HEK293 (cell line): ENCODE measurements at regions not wholly inside any gene's neighbourhood (a gene's known extent, or its start where the extent isn't known, plus 50 kb on each side); places are given as distances from the start of the nearest gene placed in this dataset.

Experiments used
- CTCF ChIA-PET: fragments of 350-600 bp; formaldehyde crosslinking; extraction: SDS; loops from one replicate; lab custom pipeline; 2021; ENCODE audit warnings: antibody characterized with exemption; lab: Yijun Ruan, JAX
- POLR2A ChIA-PET: fragments of 300-600 bp; formaldehyde crosslinking; extraction: SDS; loops from one replicate; lab custom pipeline; 2020; ENCODE audit warnings: antibody characterized with exemption, inconsistent platforms; lab: Yijun Ruan, JAX
- H3K27ac ChIP-seq: fragments of 200-500 bp; sonication (Bioruptor generic); 2 replicates; pipeline ENCODE4 v1.5.1; 2014; ENCODE audit warnings: low read depth, low read length, control low read depth, inconsistent platforms; ENCODE audit errors: extremely low read depth
- H3K36me3 ChIP-seq, 2 experiments: fragments of 200-500 bp in 1 of 2; sonication (Bioruptor generic) in 1 of 2; 1 replicate in 1 of 2; 2 replicates in 1 of 2; pipeline ENCODE4 v1.5.1; 2014 to 2017; ENCODE audit warnings: inconsistent platforms in 2 of 2, low read length in 2 of 2; ENCODE audit not compliant: control insufficient read depth in 2 of 2, insufficient read depth in 1 of 2
- H3K4me1 ChIP-seq: fragments of 200-500 bp; sonication (Bioruptor generic); 2 replicates; pipeline ENCODE4 v1.5.1; 2014; ENCODE audit warnings: mild to moderate bottlenecking, low read length, inconsistent platforms; ENCODE audit not compliant: control insufficient read depth, insufficient read depth
- H3K4me3 ChIP-seq: 2 replicates; pipeline ENCODE4 v1.5.1; 2011; ENCODE audit warnings: low read depth, mild to moderate bottlenecking, control low read depth, low read length, moderate library complexity
- H3K9me3 ChIP-seq: fragments of 200-500 bp; sonication (Bioruptor generic); 2 replicates; pipeline ENCODE4 v1.5.1; 2014; ENCODE audit warnings: low read depth, low read length, inconsistent platforms; ENCODE audit not compliant: control insufficient read depth, insufficient read depth
- ATF2 ChIP-seq: fragments of 450-650 bp; formaldehyde crosslinking; IDR thresholded peaks from 2 replicates; pipeline ENCODE4 v1.5.1; 2016; ENCODE audit warnings: missing biosample characterization, missing genetic modification characterization, low read depth
- GLI4 ChIP-seq: fragments of 450-650 bp; formaldehyde crosslinking; IDR thresholded peaks from 2 replicates; pipeline ENCODE4 v1.5.1; 2016; ENCODE audit warnings: missing biosample characterization, missing genetic modification characterization
- HOXD13 ChIP-seq: sonication (generic); formaldehyde crosslinking; IDR thresholded peaks from 2 replicates; pipeline ENCODE4 v1.8.0; 2022; ENCODE audit warnings: missing genetic modification reagents, borderline replicate concordance
- MZF1 ChIP-seq: fragments of 450-650 bp; formaldehyde crosslinking; IDR thresholded peaks from 2 replicates; pipeline ENCODE4 v1.5.1; 2017; ENCODE audit warnings: missing biosample characterization, missing genetic modification characterization, borderline replicate concordance
- PATZ1 ChIP-seq: fragments of 450-650 bp; formaldehyde crosslinking; IDR thresholded peaks from 2 replicates; pipeline ENCODE4 v1.5.1; 2016; ENCODE audit warnings: missing biosample characterization, missing genetic modification characterization
- ZFP3 ChIP-seq: fragments of 450-650 bp; formaldehyde crosslinking; IDR thresholded peaks from 2 replicates; pipeline ENCODE4 v1.5.1; 2016; ENCODE audit warnings: low read depth, missing biosample characterization, missing genetic modification characterization
- ZNF10 ChIP-seq: fragments of 450-650 bp; formaldehyde crosslinking; IDR thresholded peaks from 2 replicates; pipeline ENCODE4 v1.5.1; 2017; ENCODE audit warnings: missing biosample characterization, missing genetic modification characterization
- ZNF146 ChIP-seq: fragments of 450-650 bp; formaldehyde crosslinking; IDR thresholded peaks from 2 replicates; pipeline ENCODE4 v1.5.1; 2016; ENCODE audit warnings: missing biosample characterization, missing genetic modification characterization
- ZNF155 ChIP-seq: fragments of 450-650 bp; formaldehyde crosslinking; IDR thresholded peaks from 2 replicates; pipeline ENCODE4 v1.5.1; 2016; ENCODE audit warnings: missing biosample characterization, missing genetic modification characterization
- ZNF362 ChIP-seq: fragments of 450-650 bp; formaldehyde crosslinking; IDR thresholded peaks from 2 replicates; pipeline ENCODE4 v1.5.1; 2016; ENCODE audit warnings: missing biosample characterization, missing genetic modification characterization
- ZNF37A ChIP-seq: fragments of 450-650 bp; IDR thresholded peaks from 2 replicates; pipeline ENCODE4 v1.5.1; 2018; ENCODE audit warnings: missing biosample characterization, missing genetic modification characterization
- ZNF416 ChIP-seq: fragments of 450-650 bp; formaldehyde crosslinking; IDR thresholded peaks from 2 replicates; pipeline ENCODE4 v1.5.1; 2016; ENCODE audit warnings: missing biosample characterization, missing genetic modification characterization
- ZNF513 ChIP-seq: fragments of 450-650 bp; IDR thresholded peaks from 2 replicates; pipeline ENCODE4 v1.5.1; 2018; ENCODE audit warnings: missing biosample characterization, missing genetic modification characterization
- ZNF518A ChIP-seq: fragments of 450-650 bp; formaldehyde crosslinking; conservative IDR thresholded peaks from 2 replicates; pipeline ENCODE4 v1.5.1; 2016; ENCODE audit warnings: low read depth, missing biosample characterization, missing genetic modification characterization
- ZNF560 ChIP-seq: fragments of 450-650 bp; formaldehyde crosslinking; IDR thresholded peaks from 2 replicates; pipeline ENCODE4 v1.5.1; 2017; ENCODE audit warnings: missing biosample characterization, missing genetic modification characterization, borderline replicate concordance
- ZNF658 ChIP-seq: fragments of 450-650 bp; formaldehyde crosslinking; IDR thresholded peaks from 2 replicates; pipeline ENCODE4; 2016; ENCODE audit warnings: missing biosample characterization, missing genetic modification characterization
- ZNF777 ChIP-seq: fragments of 450-650 bp; formaldehyde crosslinking; IDR thresholded peaks from 2 replicates; pipeline ENCODE4 v1.5.1; 2017; ENCODE audit warnings: missing biosample characterization, missing genetic modification characterization, borderline replicate concordance

GRCh38 chr17:22265807-22266206, 573.5 kb downstream of the KCNJ18 start:
- ChIA-PET CTCF (no interaction called here), POLR2A (no interaction called here)
- no peaks in the 10 kb centered on the region for H3K36me3 ChIP-seq
- no peak for TF ChIP-seq MZF1 (tag by site-specific recombination)
- no peak for TF ChIP-seq ZNF560 (tag by site-specific recombination)
- no peak for TF ChIP-seq ZNF513
- TF ChIP-seq ZNF146 (tag by site-specific recombination): no peak
- TF ChIP-seq GLI4 (tag by site-specific recombination): no peak
- no peak overlapping the region for H3K27ac ChIP-seq
- no peaks in the 10 kb centered on the region for H3K9me3 ChIP-seq
- H3K4me1 ChIP-seq: no peaks in the 10 kb centered on the region
- no peak overlapping the region for H3K4me3 ChIP-seq

- CTCF ChIA-PET: no interaction called here
- POLR2A ChIA-PET: no interaction called here
- no peak overlapping the region for H3K4me3 ChIP-seq
Observed at GRCh38 chr17:22266231-22266630, 573.9 kb downstream of the KCNJ18 start.

GRCh38 chr17:22267019-22267418, 574.7 kb downstream of the KCNJ18 start:
- ChIA-PET CTCF (no interaction called here), POLR2A (no interaction called here)

More at GRCh38 chr17:22266231-22266630, 573.9 kb downstream of the KCNJ18 start:
- no peak overlapping the region for H3K27ac ChIP-seq
- H3K4me1 ChIP-seq: no peaks in the 10 kb centered on the region
- H3K9me3 ChIP-seq: no peaks in the 10 kb centered on the region
- TF ChIP-seq ZNF416 (tag by site-specific recombination) (no peak), ZNF10 (tag by site-specific recombination) (no peak), PATZ1 (tag by site-specific recombination) (no peak), ZNF37A (tag by site-specific recombination) (no peak), ZFP3 (tag by site-specific recombination) (no peak), ZNF658 (no peak), ZNF155 (no peak)
- H3K36me3 ChIP-seq: no peaks in the 10 kb centered on the region

More at GRCh38 chr17:22267019-22267418, 574.7 kb downstream of the KCNJ18 start:
- TF ChIP-seq HOXD13 (no peak), ZNF362 (tag by site-specific recombination) (no peak), ATF2 (tag by site-specific recombination) (no peak), ZNF518A (tag by site-specific recombination) (no peak), ZNF777 (no peak)
- Histone ChIP-seq H3K27ac (no peak overlapping the region), H3K4me1 (no peaks in the 10 kb centered on the region), H3K36me3 (no peaks in the 10 kb centered on the region), H3K9me3 (no peaks in the 10 kb centered on the region), H3K4me3 (no peak overlapping the region)
